Astrocyte (in vitro differentiated cells and primary cell): ENCODE measurements at regions not wholly inside any gene's neighbourhood (a gene's known extent, or its start where the extent isn't known, plus 50 kb on each side); places are given as distances from the start of the nearest gene placed in this dataset.
A peak's percentile ranks its signal among the peaks of the same experiment; 100 is the strongest.

Source experiments
- DNase-seq: peaks from one replicate; pipeline ENCODE4 v3.0.0-alpha.2; 2010; ENCODE audit warnings: low read depth
- FAIRE-seq: peaks from 2 replicates; lab custom pipeline; 2011; peaks lifted over from hg19 to GRCh38; lab: Jason Lieb, UNC
- H2AFZ ChIP-seq: 2 replicates; pipeline ENCODE4 v1.6.0; 2012; ENCODE audit warnings: low read depth, low read length, inconsistent platforms
- H3K27ac ChIP-seq: 2 replicates; pipeline ENCODE4 v1.5.1; 2011; ENCODE audit warnings: low read depth, low read length, inconsistent platforms
- H3K27me3 ChIP-seq: 2 replicates; pipeline ENCODE4 v1.6.0; 2011; ENCODE audit warnings: low read length, inconsistent platforms; ENCODE audit not compliant: insufficient read depth
- H3K36me3 ChIP-seq: 2 replicates; pipeline ENCODE4 v1.5.1; 2011; ENCODE audit warnings: low read length, inconsistent platforms; ENCODE audit not compliant: insufficient read depth
- H3K4me1 ChIP-seq: 2 replicates; pipeline ENCODE4 v1.5.1; 2011; ENCODE audit warnings: low read length, inconsistent platforms; ENCODE audit not compliant: insufficient read depth
- H3K4me2 ChIP-seq: 2 replicates; pipeline ENCODE4 v1.6.0; 2012; ENCODE audit warnings: low read length, inconsistent platforms
- H3K4me3 ChIP-seq: 2 replicates; pipeline ENCODE4 v1.5.1; 2011; ENCODE audit warnings: low read depth, mild to moderate bottlenecking, low read length, inconsistent platforms; ENCODE audit not compliant: insufficient read depth
- H3K79me2 ChIP-seq: 2 replicates; pipeline ENCODE4 v1.6.0; 2012; ENCODE audit warnings: mild to moderate bottlenecking, low read length, inconsistent platforms; ENCODE audit not compliant: insufficient read depth
- H3K9ac ChIP-seq: 2 replicates; pipeline ENCODE4 v1.6.0; 2012; ENCODE audit warnings: mild to moderate bottlenecking, low read length, inconsistent platforms
- H3K9me3 ChIP-seq: 2 replicates; pipeline ENCODE4 v1.5.1; 2012; ENCODE audit warnings: low read depth, mild to moderate bottlenecking, low read length, inconsistent platforms; ENCODE audit not compliant: insufficient read depth
- H4K20me1 ChIP-seq: 2 replicates; pipeline ENCODE4 v1.6.0; 2012; ENCODE audit warnings: low read length, inconsistent platforms; ENCODE audit not compliant: insufficient read depth
- H3K27ac Mint-ChIP-seq: one replicate; pipeline ENCODE4 v1.8.0; 2021; ENCODE audit warnings: mild to moderate bottlenecking, mixed read lengths; ENCODE audit not compliant: unreplicated experiment
- H3K27me3 Mint-ChIP-seq: one replicate; pipeline ENCODE4 v1.8.0; 2021; ENCODE audit warnings: low read depth, mixed read lengths; ENCODE audit not compliant: unreplicated experiment
- H3K36me3 Mint-ChIP-seq: one replicate; pipeline ENCODE4 v1.8.0; 2021; ENCODE audit warnings: low read depth, mixed read lengths; ENCODE audit not compliant: unreplicated experiment
- H3K4me1 Mint-ChIP-seq: one replicate; pipeline ENCODE4 v1.8.0; 2021; ENCODE audit warnings: low read depth, mixed read lengths; ENCODE audit not compliant: unreplicated experiment
- H3K4me3 Mint-ChIP-seq: one replicate; pipeline ENCODE4 v1.8.0; 2021; ENCODE audit warnings: mild to moderate bottlenecking, moderate library complexity, mixed read lengths; ENCODE audit not compliant: unreplicated experiment
- H3K9me3 Mint-ChIP-seq: one replicate; pipeline ENCODE4 v1.8.0; 2021; ENCODE audit warnings: mild to moderate bottlenecking, mixed read lengths; ENCODE audit not compliant: unreplicated experiment
- EZH2 ChIP-seq: IDR thresholded peaks from 2 replicates; pipeline ENCODE4 v1.6.1; 2012; ENCODE audit warnings: mild to moderate bottlenecking, low read length, inconsistent platforms; ENCODE audit not compliant: insufficient read depth
- TF ChIP-seq, protein P1 (sequence below): IDR thresholded peaks from 2 replicates; pipeline ENCODE4 v1.5.1; 2011; ENCODE audit warnings: low read depth, mild to moderate bottlenecking, inconsistent platforms, low read length, moderate library complexity; ENCODE audit not compliant: insufficient read depth

DNA sequence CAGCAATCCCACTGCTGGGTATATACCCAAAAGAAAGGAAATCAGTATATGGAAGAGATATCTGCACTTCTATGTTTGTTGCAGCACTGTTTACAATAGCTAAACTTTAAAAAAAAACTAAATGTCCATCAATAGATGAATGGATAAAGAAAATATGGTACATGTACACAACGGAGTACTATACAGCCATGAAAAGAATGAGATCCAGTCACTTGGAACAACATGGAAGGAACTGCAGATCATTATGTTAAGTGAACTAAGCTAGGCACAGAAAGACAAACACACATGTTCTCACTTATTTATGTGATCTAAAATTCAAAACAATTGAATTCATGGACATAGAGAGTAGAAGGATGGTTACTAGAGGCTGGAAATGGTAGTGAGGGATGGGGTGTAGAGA lies 400.7 kb downstream of the ZNF674 start:
- H3K36me3 Mint-ChIP-seq = no peaks in the 10 kb centered on the region
- Histone ChIP-seq H3K36me3 (no peaks in the 10 kb centered on the region), H3K4me1 (no peaks in the 10 kb centered on the region), H3K4me3 (no peak overlapping the region), H2AFZ (no peak overlapping the region), H3K27ac (no peak overlapping the region), H3K9ac (no peak overlapping the region), H3K79me2 (no peaks in the 10 kb centered on the region), H3K27me3 (no peaks in the 10 kb centered on the region), H3K9me3 (no peaks in the 10 kb centered on the region), H3K4me2 (no peak overlapping the region), H4K20me1 (no peaks in the 10 kb centered on the region)
- no peak overlapping the region for H3K27ac Mint-ChIP-seq
- DNase-seq (no peak), FAIRE-seq (peak; percentile 83)
- TF ChIP-seq, protein P1, sequence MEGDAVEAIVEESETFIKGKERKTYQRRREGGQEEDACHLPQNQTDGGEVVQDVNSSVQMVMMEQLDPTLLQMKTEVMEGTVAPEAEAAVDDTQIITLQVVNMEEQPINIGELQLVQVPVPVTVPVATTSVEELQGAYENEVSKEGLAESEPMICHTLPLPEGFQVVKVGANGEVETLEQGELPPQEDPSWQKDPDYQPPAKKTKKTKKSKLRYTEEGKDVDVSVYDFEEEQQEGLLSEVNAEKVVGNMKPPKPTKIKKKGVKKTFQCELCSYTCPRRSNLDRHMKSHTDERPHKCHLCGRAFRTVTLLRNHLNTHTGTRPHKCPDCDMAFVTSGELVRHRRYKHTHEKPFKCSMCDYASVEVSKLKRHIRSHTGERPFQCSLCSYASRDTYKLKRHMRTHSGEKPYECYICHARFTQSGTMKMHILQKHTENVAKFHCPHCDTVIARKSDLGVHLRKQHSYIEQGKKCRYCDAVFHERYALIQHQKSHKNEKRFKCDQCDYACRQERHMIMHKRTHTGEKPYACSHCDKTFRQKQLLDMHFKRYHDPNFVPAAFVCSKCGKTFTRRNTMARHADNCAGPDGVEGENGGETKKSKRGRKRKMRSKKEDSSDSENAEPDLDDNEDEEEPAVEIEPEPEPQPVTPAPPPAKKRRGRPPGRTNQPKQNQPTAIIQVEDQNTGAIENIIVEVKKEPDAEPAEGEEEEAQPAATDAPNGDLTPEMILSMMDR = no peak
- no peak for TF ChIP-seq EZH2
- H3K4me1 Mint-ChIP-seq = no peaks in the 10 kb centered on the region
- no peak overlapping the region for H3K4me3 Mint-ChIP-seq
- H3K27me3 Mint-ChIP-seq = no peaks in the 10 kb centered on the region
- H3K9me3 Mint-ChIP-seq = peaks cover 3% of the 10 kb centered on the region

DNA sequence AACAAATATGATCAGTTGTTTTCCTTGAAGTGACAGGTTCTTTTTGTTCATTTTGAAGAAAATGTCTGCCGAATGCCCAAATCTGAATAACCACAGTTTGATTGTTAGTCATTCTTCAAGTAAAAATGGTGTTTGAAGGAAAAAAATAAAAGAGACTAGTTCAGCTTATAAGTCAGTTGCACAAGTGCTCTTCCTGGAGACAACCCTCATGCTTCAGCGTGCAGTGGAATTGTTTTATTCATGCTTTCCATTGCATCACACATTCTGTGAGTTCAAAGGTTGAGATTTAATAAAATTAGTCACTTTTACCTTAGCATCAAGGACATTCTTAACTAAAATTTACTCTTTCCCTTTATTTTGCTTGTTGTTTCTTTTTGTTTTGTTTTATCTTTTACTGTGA lies 404.9 kb downstream of the ZNF674 start:
- Histone ChIP-seq H2AFZ (no peak overlapping the region), H3K27me3 (no peaks in the 10 kb centered on the region), H3K79me2 (no peaks in the 10 kb centered on the region), H3K27ac (no peak overlapping the region), H3K9me3 (no peaks in the 10 kb centered on the region), H3K9ac (no peak overlapping the region), H3K36me3 (no peaks in the 10 kb centered on the region), H3K4me1 (no peaks in the 10 kb centered on the region), H3K4me2 (no peak overlapping the region), H4K20me1 (no peaks in the 10 kb centered on the region), H3K4me3 (no peak overlapping the region)
- FAIRE-seq (peak; percentile 17), DNase-seq (peak; percentile 35)
- Mint-ChIP-seq H3K36me3 (no peaks in the 10 kb centered on the region), H3K27me3 (no peaks in the 10 kb centered on the region), H3K27ac (no peak overlapping the region), H3K9me3 (peaks cover 3% of the 10 kb centered on the region), H3K4me3 (no peak overlapping the region), H3K4me1 (no peaks in the 10 kb centered on the region)
- TF ChIP-seq, protein P1 = no peak
- TF ChIP-seq EZH2 = no peak

DNA sequence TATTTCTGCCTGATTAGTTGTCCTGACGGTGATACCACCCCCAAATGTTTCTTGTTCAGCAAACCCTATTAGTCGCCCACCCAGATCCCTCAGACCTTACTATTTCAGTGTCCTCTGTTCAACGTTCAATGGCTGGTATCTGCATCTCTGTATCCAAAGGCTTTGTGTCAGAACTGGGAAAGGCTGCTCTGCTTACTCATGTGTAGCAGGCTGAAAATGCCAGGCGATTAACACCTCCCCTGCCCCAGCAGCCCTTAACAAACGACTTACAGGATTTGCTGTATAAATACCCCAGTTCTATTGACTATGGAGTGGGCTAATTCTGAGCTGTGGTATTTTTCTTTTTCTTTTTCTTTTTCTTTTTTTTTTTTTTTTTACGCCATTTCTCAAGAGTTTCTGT lies 415.0 kb downstream of the ZNF674 start:
- Histone ChIP-seq H3K36me3 (no peaks in the 10 kb centered on the region), H3K4me2 (no peak overlapping the region), H3K9me3 (no peaks in the 10 kb centered on the region), H3K27ac (no peak overlapping the region), H3K4me3 (no peak overlapping the region), H4K20me1 (no peaks in the 10 kb centered on the region), H2AFZ (no peak overlapping the region), H3K79me2 (no peaks in the 10 kb centered on the region), H3K27me3 (no peaks in the 10 kb centered on the region), H3K4me1 (no peaks in the 10 kb centered on the region), H3K9ac (no peak overlapping the region)
- TF ChIP-seq EZH2 = no peak
- TF ChIP-seq, protein P1 = no peak
- Mint-ChIP-seq H3K36me3 (no peaks in the 10 kb centered on the region), H3K4me1 (no peaks in the 10 kb centered on the region), H3K4me3 (no peak overlapping the region), H3K27me3 (no peaks in the 10 kb centered on the region), H3K9me3 (no peaks in the 10 kb centered on the region), H3K27ac (no peak overlapping the region)
- DNase-seq (no peak), FAIRE-seq (peak; percentile 76)
